MCF 10A (cell line): ENCODE measurements at regions not wholly inside any gene's neighbourhood (a gene's known extent, or its start where the extent isn't known, plus 50 kb on each side); places are given as distances from the start of the nearest gene placed in this dataset.

Source experiments
- BruUV-seq: library from RNA; stranded (reverse); fragments of 400-500 nt; replicated peaks from 2 replicates; lab custom pipeline; 2021; lab: Mats Ljungman, UMichigan
- CTCF ChIA-PET: fragments of 300-600 bp; sonication (Branson Sonifier 250); formaldehyde crosslinking; extraction: SDS; loops from one replicate; lab custom pipeline; 2021; ENCODE audit warnings: antibody characterized with exemption, inconsistent platforms; lab: Yijun Ruan, JAX
- POLR2A ChIA-PET: fragments of 300-600, 350-650 bp; sonication (Branson Sonifier 250); formaldehyde crosslinking; extraction: SDS; loops from one replicate; lab custom pipeline; 2020; ENCODE audit warnings: antibody characterized with exemption, inconsistent platforms; lab: Yijun Ruan, JAX
- DNase-seq: peaks from one replicate; pipeline ENCODE4 v3.0.0-alpha.2; 2018; ENCODE audit not compliant: unreplicated experiment
- H3K27ac Mint-ChIP-seq: one replicate; pipeline ENCODE4 v1.8.0; 2022; ENCODE audit warnings: mild to moderate bottlenecking, low read depth, mixed read lengths; ENCODE audit not compliant: unreplicated experiment
- H3K27me3 Mint-ChIP-seq: one replicate; pipeline ENCODE4 v1.8.0; 2022; ENCODE audit warnings: mixed read lengths; ENCODE audit not compliant: insufficient read depth, unreplicated experiment
- H3K36me3 Mint-ChIP-seq: one replicate; pipeline ENCODE4 v1.8.0; 2022; ENCODE audit warnings: mild to moderate bottlenecking, moderate library complexity, mixed read lengths; ENCODE audit not compliant: insufficient read depth, unreplicated experiment
- H3K4me1 Mint-ChIP-seq: one replicate; pipeline ENCODE4 v1.8.0; 2022; ENCODE audit warnings: mixed read lengths; ENCODE audit not compliant: insufficient read depth, unreplicated experiment
- H3K4me3 Mint-ChIP-seq: one replicate; pipeline ENCODE4 v1.8.0; 2022; ENCODE audit warnings: mild to moderate bottlenecking, moderate library complexity, mixed read lengths; ENCODE audit not compliant: unreplicated experiment
- H3K9me3 Mint-ChIP-seq: one replicate; pipeline ENCODE4 v1.8.0; 2022; ENCODE audit warnings: mixed read lengths; ENCODE audit not compliant: unreplicated experiment
- CTCF ChIP-seq: fragments of 200-600 bp; IDR thresholded peaks from one replicate; pipeline ENCODE4 v1.8.0; 2022; ENCODE audit warnings: antibody characterized with exemption, mild to moderate bottlenecking; ENCODE audit not compliant: unreplicated experiment
- intact Hi-C: fragments of 100-400 bp; cut with micrococcal nuclease; formaldehyde crosslinking; loops from 2 replicates; pipeline ENCODE4 v1.14.1; 2022

GRCh38 chr20:10771435-10772140 is 97.8 kb upstream of the JAG1 start:
- H3K27me3 Mint-ChIP-seq = no peaks in the 10 kb centered on the region
- BruUV-seq = no TSS peak
- intact Hi-C loops = no loop called here
- TF ChIP-seq CTCF = no peak
- POLR2A ChIA-PET = interaction anchor here (1.1 to 1.2 kb wide), 2 partner anchors 14 to 27 kb away, joined by 3 to 4 read pairs; no protein-coding TSS in a partner anchor
- H3K4me1 Mint-ChIP-seq = peaks cover 4% of the 10 kb centered on the region
- no peak for DNase-seq
- CTCF ChIA-PET = interaction anchor here (0.6 to 1.7 kb wide), 3 partner anchors 100 to 328 kb away, joined by 3 to 4 read pairs (median 3); no protein-coding TSS in a partner anchor
- no peak overlapping the region for H3K4me3 Mint-ChIP-seq
- no peaks in the 10 kb centered on the region for H3K9me3 Mint-ChIP-seq
- H3K27ac Mint-ChIP-seq = no peak overlapping the region
- H3K36me3 Mint-ChIP-seq = no peaks in the 10 kb centered on the region

GRCh38 chr20:10774357-10774943 is 100.7 kb upstream of the JAG1 start:
- Mint-ChIP-seq H3K36me3 (no peaks in the 10 kb centered on the region), H3K27ac (no peak overlapping the region), H3K4me1 (peaks cover 4% of the 10 kb centered on the region), H3K9me3 (no peaks in the 10 kb centered on the region), H3K4me3 (no peak overlapping the region), H3K27me3 (no peaks in the 10 kb centered on the region)
- no peak for DNase-seq
- ChIA-PET CTCF (interaction anchor here (0.6 to 0.7 kb wide), 2 partner anchors 47 to 747 kb away, joined by 3 to 5 read pairs; no protein-coding TSS in a partner anchor), POLR2A (interaction anchor here (1.0 kb wide), 1 partner anchor 13 kb away, joined by 5 read pairs; no protein-coding TSS in a partner anchor)
- no TSS peak for BruUV-seq
- TF ChIP-seq CTCF = no peak
- intact Hi-C loops = no loop called here

- no TSS peak for BruUV-seq
- Mint-ChIP-seq H3K36me3 (no peaks in the 10 kb centered on the region), H3K4me3 (no peak overlapping the region), H3K27me3 (no peaks in the 10 kb centered on the region), H3K27ac (no peak overlapping the region), H3K9me3 (no peaks in the 10 kb centered on the region), H3K4me1 (no peaks in the 10 kb centered on the region)
- ChIA-PET CTCF (interaction anchor here (0.7 kb wide), 1 partner anchor 219 kb away, joined by 3 read pairs; no protein-coding TSS in a partner anchor), POLR2A (interaction anchor here (0.5 to 0.8 kb wide), 2 partner anchors 14 to 48 kb away, joined by 3 read pairs; no protein-coding TSS in a partner anchor)
- intact Hi-C loops = no loop called here
- no peak for DNase-seq
- TF ChIP-seq CTCF = no peak
Measured at GRCh38 chr20:10777710-10778109, 103.9 kb upstream of the JAG1 start.

GRCh38 chr20:10779911-10780310 is 106.1 kb upstream of the JAG1 start:
- no peak for TF ChIP-seq CTCF
- Mint-ChIP-seq H3K27ac (no peak overlapping the region), H3K36me3 (no peaks in the 10 kb centered on the region), H3K9me3 (no peaks in the 10 kb centered on the region), H3K4me3 (no peak overlapping the region), H3K27me3 (no peaks in the 10 kb centered on the region), H3K4me1 (peaks cover 6% of the 10 kb centered on the region)
- intact Hi-C loops = no loop called here
- no peak for DNase-seq
- POLR2A ChIA-PET = interaction anchor here (1.2 to 1.6 kb wide), 2 partner anchors 16 to 19 kb away, joined by 3 to 9 read pairs; no protein-coding TSS in a partner anchor
- no TSS peak for BruUV-seq
- CTCF ChIA-PET = no interaction called here
